EL (cell line): ENCODE measurements at regions not wholly inside any gene's neighbourhood (a gene's known extent, or its start where the extent isn't known, plus 50 kb on each side); places are given as distances from the start of the nearest gene placed in this dataset.
"Not testable (repeated sequence)": the region's sequence is repeated elsewhere in the genome, so short reads cannot be mapped to it uniquely, and the experiment has no call there.

Source experiments
- DNase-seq: peaks from one replicate; pipeline ENCODE4 v3.0.0-alpha.2; 2016

GRCh38 chr2:209076151-209076550 lies 347.7 kb upstream of the MAP2 start:
- no peak for DNase-seq

GRCh38 chr2:209086761-209087160 lies 337.1 kb upstream of the MAP2 start:
- no peak for DNase-seq

- no peak for DNase-seq
Measured at GRCh38 chr2:209091056-209091455, 332.8 kb upstream of the MAP2 start.

- peak; percentile 0 for DNase-seq
Measured at GRCh38 chr2:209094221-209094620, 329.6 kb upstream of the MAP2 start.

- DNase-seq, result no peak
Measured at GRCh38 chr2:209095432-209095831, 328.4 kb upstream of the MAP2 start.

- no peak for DNase-seq
Measured at GRCh38 chr2:209097168-209097567, 326.7 kb upstream of the MAP2 start.

- DNase-seq, result no peak
Measured at GRCh38 chr2:209102319-209102718, 321.5 kb upstream of the MAP2 start.

GRCh38 chr2:209113026-209113425 lies 310.8 kb upstream of the MAP2 start:
- DNase-seq, result no peak

GRCh38 chr2:209114588-209115240 lies 309.1 kb upstream of the MAP2 start:
- no peak for DNase-seq

- no peak for DNase-seq
Measured at GRCh38 chr2:209121691-209122090, 302.2 kb upstream of the MAP2 start.

GRCh38 chr2:209125291-209125690 lies 298.6 kb upstream of the MAP2 start:
- DNase-seq, result no peak

- DNase-seq, result no peak
Measured at GRCh38 chr2:209138079-209138478, 285.8 kb upstream of the MAP2 start.

GRCh38 chr2:209141142-209141541 lies 282.7 kb upstream of the MAP2 start:
- no peak for DNase-seq

- DNase-seq, result no peak
Measured at GRCh38 chr2:209141818-209142217, 282.0 kb upstream of the MAP2 start.

GRCh38 chr2:209145220-209145691 lies 278.6 kb upstream of the MAP2 start:
- not testable (repeated sequence) for DNase-seq

- DNase-seq, result no peak
Measured at GRCh38 chr2:209145941-209146681, 277.7 kb upstream of the MAP2 start.

GRCh38 chr2:209146682-209147320 lies 277.0 kb upstream of the MAP2 start:
- no peak for DNase-seq

GRCh38 chr2:209147981-209148380 lies 275.9 kb upstream of the MAP2 start:
- no peak for DNase-seq

GRCh38 chr2:209160800-209161588 lies 262.9 kb upstream of the MAP2 start:
- DNase-seq, result no peak

GRCh38 chr2:209162129-209162528 lies 261.7 kb upstream of the MAP2 start:
- no peak for DNase-seq

GRCh38 chr2:209181984-209182383 lies 241.9 kb upstream of the MAP2 start:
- no peak for DNase-seq

- not testable (repeated sequence) for DNase-seq
Measured at GRCh38 chr2:209186886-209187285, 237.0 kb upstream of the MAP2 start.

- DNase-seq, result no peak
Measured at GRCh38 chr2:209189893-209190292, 234.0 kb upstream of the MAP2 start.
